SK-N-SH (cell line): ENCODE measurements at regions not wholly inside any gene's neighbourhood (a gene's known extent, or its start where the extent isn't known, plus 50 kb on each side); places are given as distances from the start of the nearest gene placed in this dataset.

ENCODE experiments used
- CTCF ChIA-PET: fragments of 300-600, 350-600 bp; formaldehyde crosslinking; extraction: SDS; loops from one replicate; lab custom pipeline; 2021; lab: Yijun Ruan, JAX
- POLR2A ChIA-PET: fragments of 350-600 bp; sonication (Branson Sonifier 250); formaldehyde crosslinking; extraction: SDS; loops from one replicate; lab custom pipeline; 2020; ENCODE audit warnings: antibody characterized with exemption, inconsistent platforms; lab: Yijun Ruan, JAX
- DNase-seq: peaks from one replicate; pipeline ENCODE4 v3.0.0; 2012
- H2AFZ ChIP-seq: fragments of 200-600 bp; sonication (generic); 2 replicates; pipeline ENCODE4 v1.8.1; 2016; ENCODE audit warnings: antibody characterized with exemption, mild to moderate bottlenecking, low read depth
- H3F3A ChIP-seq: fragments of 200-600 bp; sonication (generic); replicated peaks from 2 replicates; pipeline ENCODE3; 2016; ENCODE audit warnings: antibody characterized with exemption, mild to moderate bottlenecking; ENCODE audit not compliant: insufficient read depth
- H3K27ac ChIP-seq, 2 experiments: fragments of 200-500 bp in 1 of 2; fragments of 200-600 bp in 1 of 2; sonication (Bioruptor generic) in 1 of 2; sonication (generic), shearing (Covaris generic) in 1 of 2; 2 replicates each; pipeline versions ENCODE4 v1.5.1 to v1.6.1; 2014 to 2016; ENCODE audit warnings: low read depth in 2 of 2, inconsistent platforms in 1 of 2, low read length in 1 of 2, mild to moderate bottlenecking in 1 of 2, mixed read lengths in 1 of 2
- H3K27me3 ChIP-seq: fragments of 200-600 bp; sonication (generic), shearing (Covaris generic); 2 replicates; pipeline ENCODE4 v1.6.1; 2016; ENCODE audit warnings: mixed run types; ENCODE audit not compliant: insufficient read depth
- H3K36me3 ChIP-seq, 2 experiments: fragments of 200-500 bp in 1 of 2; fragments of 200-600 bp in 1 of 2; sonication (Bioruptor generic) in 1 of 2; sonication (generic) in 1 of 2; replicated peaks in 1 of 2; 2 replicates each; pipeline versions ENCODE3 to v1.5.1; 2014 to 2016; ENCODE audit warnings: low read length in 1 of 2, mild to moderate bottlenecking in 1 of 2; ENCODE audit not compliant: insufficient read depth in 2 of 2, control insufficient read depth in 1 of 2
- H3K4me1 ChIP-seq, 2 experiments: fragments of 200-500 bp in 1 of 2; fragments of 200-600 bp in 1 of 2; sonication (Bioruptor generic) in 1 of 2; sonication (generic), shearing (Covaris generic) in 1 of 2; 2 replicates each; pipeline versions ENCODE4 v1.5.1 to v1.6.1; 2014 to 2016; ENCODE audit warnings: low read depth in 1 of 2, low read length in 1 of 2, mixed run types in 1 of 2; ENCODE audit not compliant: insufficient read depth in 2 of 2, control insufficient read depth in 1 of 2
- H3K4me2 ChIP-seq: fragments of 200-600 bp; sonication (generic), shearing (Covaris generic); 2 replicates; pipeline ENCODE4 v1.6.1; 2017; ENCODE audit warnings: mixed run types
- H3K4me3 ChIP-seq, 2 experiments: fragments of 200-500 bp in 1 of 2; fragments of 200-600 bp in 1 of 2; sonication (Bioruptor generic) in 1 of 2; sonication (generic), shearing (Covaris generic) in 1 of 2; 2 replicates each; pipeline versions ENCODE4 v1.5.1 to v1.8.1; 2014 to 2016; ENCODE audit warnings: low read depth in 2 of 2, inconsistent platforms in 1 of 2, low read length in 1 of 2, mild to moderate bottlenecking in 1 of 2, mixed read lengths in 1 of 2, moderate library complexity in 1 of 2
- H3K79me2 ChIP-seq: fragments of 200-600 bp; sonication (generic); 2 replicates; pipeline ENCODE4 v1.8.1; 2017; ENCODE audit warnings: mild to moderate bottlenecking; ENCODE audit not compliant: insufficient read depth
- H3K9ac ChIP-seq: fragments of 200-600 bp; sonication (generic); 2 replicates; pipeline ENCODE4 v1.6.1; 2017; ENCODE audit warnings: mixed run types
- H3K9me2 ChIP-seq: fragments of 200-600 bp; sonication (generic); 2 replicates; pipeline ENCODE4 v1.6.1; 2017; ENCODE audit warnings: mixed run types
- H3K9me3 ChIP-seq: fragments of 200-600 bp; sonication (generic); 2 replicates; pipeline ENCODE4 v1.6.1; 2017; ENCODE audit warnings: mixed run types, mild to moderate bottlenecking, moderate library complexity
- H4K20me1 ChIP-seq: fragments of 200-600 bp; sonication (generic); 2 replicates; pipeline ENCODE4 v1.6.1; 2017; ENCODE audit warnings: mild to moderate bottlenecking, mixed run types; ENCODE audit not compliant: insufficient read depth
- ELF1 ChIP-seq: IDR thresholded peaks from 2 replicates; pipeline ENCODE4 v1.4.0; 2012
- FOSL2 ChIP-seq: IDR thresholded peaks from 2 replicates; pipeline ENCODE4 v1.4.0; 2012; ENCODE audit warnings: low read depth, mild to moderate bottlenecking, moderate library complexity, borderline replicate concordance
- JUND ChIP-seq: IDR thresholded peaks from 2 replicates; pipeline ENCODE4 v1.4.0; 2012
- MEF2A ChIP-seq: IDR thresholded peaks from 2 replicates; pipeline ENCODE4 v1.4.0; 2012; ENCODE audit warnings: low read depth, borderline replicate concordance
- NFIC ChIP-seq: IDR thresholded peaks from 2 replicates; pipeline ENCODE4 v1.4.0; 2012; ENCODE audit warnings: borderline replicate concordance
- NRF1 ChIP-seq: IDR thresholded peaks from 2 replicates; pipeline ENCODE4 v1.6.1; 2012; ENCODE audit warnings: low read depth, mild to moderate bottlenecking, low read length
- POLR2AphosphoS5 ChIP-seq: IDR thresholded peaks from 2 replicates; pipeline ENCODE4 v1.6.1; 2012; ENCODE audit warnings: low read depth, low read length
- RAD21 ChIP-seq: IDR thresholded peaks from 2 replicates; pipeline ENCODE4 v1.6.1; 2012; ENCODE audit warnings: mild to moderate bottlenecking, low read length
- SMC3 ChIP-seq: IDR thresholded peaks from 2 replicates; pipeline ENCODE4 v1.6.1; 2012; ENCODE audit warnings: low read depth, low read length, improper control_type of control experiment
- YY1 ChIP-seq: IDR thresholded peaks from 2 replicates; pipeline ENCODE4 v1.4.0; 2012; ENCODE audit warnings: low read depth, mild to moderate bottlenecking
- WGBS: methylation state at CpG from one replicate; pipeline ENCODE4 v1.1.6; 2017; ENCODE audit warnings: low lambda C conversion rate; 5-methylcytosine and 5-hydroxymethylcytosine counted together
- TF ChIP-seq, protein P1 (sequence below): IDR thresholded peaks from 2 replicates; pipeline ENCODE4 v1.4.0; 2012; ENCODE audit warnings: low read depth
- TF ChIP-seq, protein P2 (sequence below): IDR thresholded peaks from 2 replicates; pipeline ENCODE4; 2012
- TF ChIP-seq, protein P3 (sequence below): fragments of 200-600 bp; sonication (generic); IDR thresholded peaks from 2 replicates; pipeline ENCODE4 v1.6.1; 2017; ENCODE audit warnings: antibody characterized with exemption, mild to moderate bottlenecking, moderate library complexity

DNA sequence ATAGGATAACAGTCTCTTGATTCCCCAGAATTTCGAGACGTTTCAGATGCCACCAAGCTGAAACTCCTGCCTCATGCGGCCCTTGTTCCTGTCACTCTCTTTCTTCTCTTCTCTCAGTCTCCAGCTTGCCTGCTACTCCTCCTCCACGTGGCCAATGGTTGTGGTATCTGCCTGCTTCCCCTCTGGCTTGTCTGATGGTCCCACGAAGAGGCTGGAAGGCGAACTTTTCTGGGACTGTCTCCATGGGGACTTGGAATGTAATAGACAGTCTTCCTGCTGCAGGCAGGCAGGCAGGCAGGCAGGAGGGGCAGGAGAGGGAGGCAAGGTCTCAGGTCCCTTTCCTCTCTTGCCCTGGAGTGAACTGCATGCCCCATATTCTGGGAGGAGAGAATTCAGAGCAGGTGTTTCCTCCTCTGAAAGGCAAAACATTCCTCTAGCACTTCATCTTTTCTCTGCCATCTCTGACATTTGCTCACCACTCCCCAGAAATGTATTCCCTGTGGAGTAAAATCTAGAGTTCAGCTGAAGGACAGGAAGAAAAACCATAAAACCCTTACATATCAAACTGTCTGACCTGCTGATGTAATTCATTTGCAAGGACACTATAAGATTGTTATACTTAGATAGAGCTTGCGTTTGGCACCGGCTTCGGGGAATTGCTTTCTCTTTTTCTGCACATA is 64.1 kb upstream of the GNG12 start:
- H3K79me2 ChIP-seq, result no peaks in the 10 kb centered on the region
- 70% methylated on average over 9 of the region's 9 CpGs for WGBS
- no peak overlapping the region for H3K4me3 ChIP-seq
- H3K27me3 ChIP-seq, result no peaks in the 10 kb centered on the region
- H3K4me1 ChIP-seq, result peaks cover 0 to 13% of the 10 kb centered on the region in 2 experiments; a peak in 2 of 4 replicates
- no peak overlapping the region for H3K9ac ChIP-seq
- H3K36me3 ChIP-seq, result no peaks in the 10 kb centered on the region
- H3F3A ChIP-seq, result peaks cover 6% of the 10 kb centered on the region
- ChIA-PET POLR2A (no interaction called here), CTCF (interaction anchor here (1.3 kb wide), 1 partner anchor 45 kb away, joined by 3 read pairs; no protein-coding TSS in a partner anchor)
- 0 out of 2 replicates have a peak overlapping the region, but pooled peaks have one; percentile 7 for H2AFZ ChIP-seq
- no peak overlapping the region; the same call in 1 of the 2 replicates for H3K4me2 ChIP-seq
- H3K27ac ChIP-seq, result peak overlapping the region in 1 of 2 experiments; percentile 21; a peak in 1 of 4 replicates
- H4K20me1 ChIP-seq, result no peaks in the 10 kb centered on the region
- H3K9me3 ChIP-seq, result peaks cover 3% of the 10 kb centered on the region; the same call in 1 of the 2 replicates
- DNase-seq, result no peak
- no peak for TF ChIP-seq MEF2A
- TF ChIP-seq, protein P1, sequence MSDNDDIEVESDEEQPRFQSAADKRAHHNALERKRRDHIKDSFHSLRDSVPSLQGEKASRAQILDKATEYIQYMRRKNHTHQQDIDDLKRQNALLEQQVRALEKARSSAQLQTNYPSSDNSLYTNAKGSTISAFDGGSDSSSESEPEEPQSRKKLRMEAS, result no peak
- TF ChIP-seq, all 33 proteins: peak for 0
- H3K9me2 ChIP-seq, result no peaks in the 10 kb centered on the region

DNA sequence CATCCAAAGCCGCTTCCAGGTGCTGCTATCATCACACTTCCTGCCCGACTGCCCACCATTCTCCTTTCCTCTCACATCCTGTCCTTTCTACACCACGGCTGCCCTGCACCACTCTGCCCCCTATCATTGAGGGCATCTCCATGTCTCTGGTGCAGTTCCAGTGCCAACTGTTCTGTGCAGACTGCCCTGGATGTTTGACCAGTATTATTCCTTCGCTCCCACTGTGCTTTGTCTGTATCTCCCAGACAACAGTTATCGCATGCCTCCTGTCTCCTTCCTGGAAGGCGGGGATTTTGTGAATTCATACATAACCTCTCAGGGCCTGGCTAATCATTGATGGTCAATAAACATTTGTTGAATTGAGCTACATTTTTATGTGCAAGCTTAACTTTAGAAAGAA is 63.6 kb upstream of the GNG12 start:
- peaks cover 6% of the 10 kb centered on the region for H3F3A ChIP-seq
- H3K9me3 ChIP-seq, result peaks cover 3% of the 10 kb centered on the region; the same call in 1 of the 2 replicates
- no peak for TF ChIP-seq RAD21
- TF ChIP-seq POLR2AphosphoS5, result no peak
- no peak for TF ChIP-seq JUND
- TF ChIP-seq SMC3, result no peak
- no peak for TF ChIP-seq YY1
- TF ChIP-seq, protein P2, sequence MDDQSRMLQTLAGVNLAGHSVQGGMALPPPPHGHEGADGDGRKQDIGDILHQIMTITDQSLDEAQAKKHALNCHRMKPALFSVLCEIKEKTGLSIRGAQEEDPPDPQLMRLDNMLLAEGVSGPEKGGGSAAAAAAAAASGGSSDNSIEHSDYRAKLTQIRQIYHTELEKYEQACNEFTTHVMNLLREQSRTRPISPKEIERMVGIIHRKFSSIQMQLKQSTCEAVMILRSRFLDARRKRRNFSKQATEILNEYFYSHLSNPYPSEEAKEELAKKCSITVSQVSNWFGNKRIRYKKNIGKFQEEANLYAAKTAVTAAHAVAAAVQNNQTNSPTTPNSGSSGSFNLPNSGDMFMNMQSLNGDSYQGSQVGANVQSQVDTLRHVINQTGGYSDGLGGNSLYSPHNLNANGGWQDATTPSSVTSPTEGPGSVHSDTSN, result no peak
- TF ChIP-seq, protein P3, sequence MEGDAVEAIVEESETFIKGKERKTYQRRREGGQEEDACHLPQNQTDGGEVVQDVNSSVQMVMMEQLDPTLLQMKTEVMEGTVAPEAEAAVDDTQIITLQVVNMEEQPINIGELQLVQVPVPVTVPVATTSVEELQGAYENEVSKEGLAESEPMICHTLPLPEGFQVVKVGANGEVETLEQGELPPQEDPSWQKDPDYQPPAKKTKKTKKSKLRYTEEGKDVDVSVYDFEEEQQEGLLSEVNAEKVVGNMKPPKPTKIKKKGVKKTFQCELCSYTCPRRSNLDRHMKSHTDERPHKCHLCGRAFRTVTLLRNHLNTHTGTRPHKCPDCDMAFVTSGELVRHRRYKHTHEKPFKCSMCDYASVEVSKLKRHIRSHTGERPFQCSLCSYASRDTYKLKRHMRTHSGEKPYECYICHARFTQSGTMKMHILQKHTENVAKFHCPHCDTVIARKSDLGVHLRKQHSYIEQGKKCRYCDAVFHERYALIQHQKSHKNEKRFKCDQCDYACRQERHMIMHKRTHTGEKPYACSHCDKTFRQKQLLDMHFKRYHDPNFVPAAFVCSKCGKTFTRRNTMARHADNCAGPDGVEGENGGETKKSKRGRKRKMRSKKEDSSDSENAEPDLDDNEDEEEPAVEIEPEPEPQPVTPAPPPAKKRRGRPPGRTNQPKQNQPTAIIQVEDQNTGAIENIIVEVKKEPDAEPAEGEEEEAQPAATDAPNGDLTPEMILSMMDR, result no peak
- no peak for TF ChIP-seq ELF1
- no peak for TF ChIP-seq FOSL2
- no peak for TF ChIP-seq NRF1
- TF ChIP-seq NFIC, result no peak
- no peak for TF ChIP-seq MEF2A
- H3K79me2 ChIP-seq, result no peaks in the 10 kb centered on the region
- no peaks in the 10 kb centered on the region for H4K20me1 ChIP-seq
- no peak overlapping the region for H3K4me2 ChIP-seq
- H3K4me3 ChIP-seq, result no peak overlapping the region
- no peaks in the 10 kb centered on the region for H3K36me3 ChIP-seq
- H3K4me1 ChIP-seq, result peaks cover 0 to 13% of the 10 kb centered on the region in 2 experiments; a peak in 2 of 4 replicates
- no peaks in the 10 kb centered on the region for H3K9me2 ChIP-seq
- no peak overlapping the region for H2AFZ ChIP-seq
- POLR2A ChIA-PET, result no interaction called here
- no peak for DNase-seq
- no peaks in the 10 kb centered on the region for H3K27me3 ChIP-seq
- WGBS, result 92% methylated on average over 6 of the region's 6 CpGs
- H3K27ac ChIP-seq, result no peak overlapping the region
- CTCF ChIA-PET, result no interaction called here
- no peak overlapping the region for H3K9ac ChIP-seq
